NCI-H526 (cell line): ENCODE measurements at regions not wholly inside any gene's neighbourhood (a gene's known extent, or its start where the extent isn't known, plus 50 kb on each side); places are given as distances from the start of the nearest gene placed in this dataset.
A peak's percentile ranks its signal among the peaks of the same experiment; 100 is the strongest.
"Not testable (repeated sequence)": the region's sequence is repeated elsewhere in the genome, so short reads cannot be mapped to it uniquely, and the experiment has no call there.

Experiments used
- DNase-seq, 2 experiments: peaks; one replicate each; lab custom pipeline; 2025; lab: John Stamatoyannopoulos, UW

- no peak for DNase-seq
Observed at GRCh38 chr11:116373104-116373944, 399.5 kb downstream of the BUD13 start.

GRCh38 chr11:116371146-116371545 is 401.6 kb downstream of the BUD13 start:
- DNase-seq = no peak

- DNase-seq = no peak
Observed at GRCh38 chr11:116368784-116369183, 404.0 kb downstream of the BUD13 start.

- DNase-seq = no peak
Observed at GRCh38 chr11:116366980-116367645, 405.7 kb downstream of the BUD13 start.

GRCh38 chr11:116366451-116366850 is 406.3 kb downstream of the BUD13 start:
- no peak for DNase-seq

- DNase-seq = not testable (repeated sequence)
Observed at GRCh38 chr11:116364925-116365324, 407.9 kb downstream of the BUD13 start.

GRCh38 chr11:116364348-116364747 is 408.4 kb downstream of the BUD13 start:
- DNase-seq = no peak

- DNase-seq = no peak
Observed at GRCh38 chr11:116360221-116360941, 412.4 kb downstream of the BUD13 start.

- DNase-seq = peak; percentile 36 to 90
Observed at GRCh38 chr11:116357784-116358544, 414.8 kb downstream of the BUD13 start.

GRCh38 chr11:116356451-116356850 is 416.3 kb downstream of the BUD13 start:
- DNase-seq = no peak

GRCh38 chr11:116355104-116355503 is 417.7 kb downstream of the BUD13 start:
- no peak for DNase-seq

GRCh38 chr11:116353589-116353988 is 419.2 kb downstream of the BUD13 start:
- no peak for DNase-seq

GRCh38 chr11:116352881-116353280 is 419.9 kb downstream of the BUD13 start:
- DNase-seq = no peak

- DNase-seq = peak in 1 of 2 experiments; percentile 16
Observed at GRCh38 chr11:116348226-116348625, 424.6 kb downstream of the BUD13 start.

- no peak for DNase-seq
Observed at GRCh38 chr11:116345575-116345974, 427.2 kb downstream of the BUD13 start.

- DNase-seq = no peak
Observed at GRCh38 chr11:116344601-116345000, 428.2 kb downstream of the BUD13 start.

GRCh38 chr11:116343270-116343669 is 429.5 kb downstream of the BUD13 start:
- no peak for DNase-seq

- DNase-seq = no peak
Observed at GRCh38 chr11:116342148-116342547, 430.6 kb downstream of the BUD13 start.

GRCh38 chr11:116339306-116340098 is 433.3 kb downstream of the BUD13 start:
- peak in 1 of 2 experiments; percentile 19 for DNase-seq

GRCh38 chr11:116338500-116338899 is 434.3 kb downstream of the BUD13 start:
- DNase-seq = not testable (repeated sequence)

- no peak for DNase-seq
Observed at GRCh38 chr11:116336540-116336939, 436.2 kb downstream of the BUD13 start.
